Left kidney (tissue), 1 donor: ENCODE measurements at regions not wholly inside any gene's neighbourhood (a gene's known extent, or its start where the extent isn't known, plus 50 kb on each side); places are given as distances from the start of the nearest gene placed in this dataset.
"Not testable (repeated sequence)": the region's sequence is repeated elsewhere in the genome, so short reads cannot be mapped to it uniquely, and the experiment has no call there.

Experiments
- DNase-seq: peaks from one replicate; pipeline ENCODE4 v3.0.0-alpha.2; 2013

- not testable (repeated sequence) for DNase-seq
Measured at GRCh38 chr10:33007731-33008381, 49.8 kb upstream of the ITGB1 start.
